ENCODE measurements at regions not wholly inside any gene's neighbourhood (a gene's known extent, or its start where the extent isn't known, plus 50 kb on each side); places are given as distances from the start of the nearest gene placed in this dataset.
"Not testable (repeated sequence)": the region's sequence is repeated elsewhere in the genome, so short reads cannot be mapped to it uniquely, and the experiment has no call there.

DNA sequence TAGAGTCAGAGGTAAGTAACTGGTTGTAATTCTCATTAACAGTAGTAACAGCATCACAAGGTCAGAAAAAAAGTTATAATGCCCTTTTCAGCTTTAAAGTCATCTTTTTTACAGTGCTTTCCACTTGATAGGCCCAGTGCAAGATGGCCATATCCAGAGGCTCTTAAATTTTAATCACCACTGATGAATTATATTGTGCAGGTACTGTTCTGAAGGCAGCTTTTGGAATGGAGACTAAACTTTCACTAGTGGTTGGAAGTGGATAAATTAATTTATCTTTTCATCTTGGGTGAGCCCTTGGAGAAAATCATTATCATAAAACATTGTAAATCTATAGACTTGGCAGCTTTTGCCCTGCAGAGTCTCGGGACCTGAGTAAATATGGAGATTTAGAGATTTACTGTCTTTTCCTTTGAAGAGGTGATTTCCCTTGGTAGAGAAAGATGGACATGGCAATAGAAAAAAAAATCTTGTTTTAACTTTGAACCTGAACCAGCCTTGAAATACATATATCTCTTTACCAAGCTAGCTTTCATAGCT is 969.1 kb upstream of the NOVA1 start:
- no peak for DNase-seq (ENCODE audit: low read depth in 3 of 3)

DNA sequence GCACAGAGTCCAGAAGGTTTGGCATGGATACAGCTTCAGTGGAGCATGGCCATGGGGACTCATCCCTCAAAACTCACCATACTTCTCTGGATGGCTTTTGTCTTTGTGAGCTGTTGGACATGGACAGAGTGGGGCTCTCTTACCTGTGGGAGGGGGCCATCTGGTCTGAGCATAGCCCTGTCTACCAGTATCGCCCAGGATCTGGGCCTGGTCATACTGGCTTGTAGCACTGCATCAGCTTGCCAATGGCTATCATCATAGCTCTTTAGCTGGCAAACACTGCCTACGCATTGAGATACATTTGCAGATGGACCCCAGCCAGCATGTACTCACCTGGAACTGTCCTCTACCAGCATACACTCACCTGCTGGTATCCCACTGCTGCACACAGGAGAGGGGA is 975.2 kb upstream of the NOVA1 start:
- DNase-seq (ENCODE audit: low read depth in 3 of 3) = no peak

DNA sequence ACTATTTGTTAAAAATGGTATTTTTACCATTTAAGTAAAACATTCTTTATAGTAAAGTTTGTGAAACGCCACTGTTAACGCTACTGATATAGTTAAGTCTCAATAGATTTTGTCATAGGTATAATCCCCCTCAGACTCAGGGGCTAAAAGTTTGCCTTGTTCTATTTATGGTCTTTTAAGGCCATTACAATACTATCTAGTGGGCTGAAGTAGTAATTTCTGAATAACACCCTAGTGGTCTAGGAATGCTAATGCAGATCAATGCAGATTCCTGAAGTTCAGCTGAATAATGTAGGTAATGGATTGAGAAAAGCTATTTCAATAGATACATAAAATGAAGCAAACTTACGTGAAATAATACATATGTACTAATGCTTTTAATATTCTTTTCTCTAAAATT is 989.3 kb upstream of the NOVA1 start:
- no peak for DNase-seq (ENCODE audit: low read depth in 3 of 3)

DNA sequence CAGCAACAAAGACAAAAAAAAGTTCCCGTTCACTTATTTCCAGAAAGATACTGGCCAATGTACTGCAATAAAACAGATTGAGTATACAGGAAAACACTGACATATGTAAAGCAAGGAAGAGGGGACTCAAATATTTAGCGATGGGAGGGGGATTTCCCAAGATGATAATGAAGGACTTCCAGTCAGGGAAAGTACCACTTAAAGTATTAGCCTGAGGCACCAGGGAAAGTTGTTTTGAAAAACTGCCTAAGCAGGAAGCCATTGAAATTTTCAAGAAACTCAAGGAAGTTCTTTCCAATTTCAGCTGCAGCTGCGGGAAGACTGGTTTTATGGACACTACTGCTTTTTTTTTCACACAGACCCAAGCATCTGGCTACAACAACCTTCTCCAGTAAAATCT is 1007.4 kb upstream of the NOVA1 start:
- no peak for DNase-seq (ENCODE audit: low read depth in 3 of 3)

DNA sequence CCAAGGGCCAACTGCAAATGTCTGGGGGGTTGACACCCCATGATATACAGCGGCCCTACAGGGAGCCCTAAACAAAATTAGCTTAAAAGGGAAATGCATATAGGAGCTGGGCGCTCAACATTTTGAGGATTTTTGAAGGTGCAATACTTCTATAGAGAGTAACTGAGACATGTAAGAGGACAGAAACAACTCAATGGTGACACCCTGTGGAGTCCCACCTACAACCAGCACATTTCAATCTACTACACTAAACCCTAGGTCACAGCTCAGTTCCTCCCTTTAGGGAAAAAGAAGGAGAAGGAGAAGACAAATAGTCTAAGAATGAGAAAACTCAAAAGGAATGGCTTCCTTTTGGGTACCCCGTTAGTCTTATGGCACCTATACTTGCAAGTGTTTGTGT is 1010.5 kb upstream of the NOVA1 start:
- no peak for DNase-seq (ENCODE audit: low read depth in 3 of 3)

DNA sequence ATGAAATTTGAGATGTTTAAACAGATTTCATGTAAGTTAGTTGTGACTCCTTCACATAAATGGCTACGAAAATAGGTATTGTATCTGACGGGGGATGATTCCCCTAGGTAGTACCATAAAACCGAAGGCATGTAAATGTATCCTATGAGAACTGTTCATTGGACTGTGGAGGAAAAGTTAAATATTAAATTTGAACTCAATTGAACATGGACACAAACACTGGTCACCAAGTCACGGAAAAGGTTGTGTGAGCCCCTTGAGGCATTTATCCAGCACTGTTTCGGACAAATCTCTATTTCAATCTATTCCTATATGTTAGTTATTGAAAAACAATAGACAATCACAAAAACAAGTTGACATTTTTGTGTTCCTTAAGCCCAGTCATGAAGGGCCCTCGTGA is 1014.3 kb upstream of the NOVA1 start:
- no peak for DNase-seq (ENCODE audit: low read depth in 3 of 3)

DNA sequence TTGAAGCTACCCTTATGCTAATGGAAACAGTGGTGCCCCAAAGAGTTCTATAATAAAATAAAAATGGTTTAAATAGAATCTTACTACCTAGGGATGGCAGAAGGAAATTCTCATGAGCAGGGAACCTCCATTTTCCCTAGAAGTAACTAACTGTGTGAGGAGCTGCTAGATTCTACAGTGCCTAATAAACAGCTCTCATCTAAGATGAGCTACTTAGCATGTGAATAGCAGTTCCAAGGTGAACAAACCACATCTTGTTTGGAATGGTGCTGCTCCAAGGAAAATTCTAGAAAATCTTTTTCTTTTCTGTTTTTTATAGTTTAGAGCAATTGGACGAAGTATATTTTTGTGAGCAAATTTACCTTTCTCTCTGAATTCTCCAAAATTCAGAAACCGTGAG is 1015.3 kb upstream of the NOVA1 start:
- no peak for DNase-seq (ENCODE audit: low read depth in 3 of 3)

DNA sequence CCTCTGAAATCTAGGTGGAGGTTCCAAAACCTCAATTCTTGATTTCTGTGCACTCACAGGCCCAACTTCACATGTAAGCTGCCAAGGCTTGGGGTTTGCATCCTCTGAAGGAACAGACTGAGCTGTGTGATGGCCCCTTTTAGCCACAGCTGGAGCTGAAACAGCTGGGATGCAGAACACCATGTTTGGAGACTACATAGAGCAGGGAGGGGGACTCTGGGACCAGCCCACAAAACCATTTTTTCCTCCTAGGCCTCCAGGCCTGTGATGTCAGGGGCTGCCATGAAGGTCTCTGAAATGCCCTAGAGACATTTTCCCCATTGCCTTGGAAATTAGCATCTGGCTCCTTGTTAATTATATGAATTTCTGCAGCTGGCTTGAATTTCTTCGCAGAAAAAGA is 1025.9 kb upstream of the NOVA1 start:
- no peak for DNase-seq (ENCODE audit: low read depth in 3 of 3)

DNA sequence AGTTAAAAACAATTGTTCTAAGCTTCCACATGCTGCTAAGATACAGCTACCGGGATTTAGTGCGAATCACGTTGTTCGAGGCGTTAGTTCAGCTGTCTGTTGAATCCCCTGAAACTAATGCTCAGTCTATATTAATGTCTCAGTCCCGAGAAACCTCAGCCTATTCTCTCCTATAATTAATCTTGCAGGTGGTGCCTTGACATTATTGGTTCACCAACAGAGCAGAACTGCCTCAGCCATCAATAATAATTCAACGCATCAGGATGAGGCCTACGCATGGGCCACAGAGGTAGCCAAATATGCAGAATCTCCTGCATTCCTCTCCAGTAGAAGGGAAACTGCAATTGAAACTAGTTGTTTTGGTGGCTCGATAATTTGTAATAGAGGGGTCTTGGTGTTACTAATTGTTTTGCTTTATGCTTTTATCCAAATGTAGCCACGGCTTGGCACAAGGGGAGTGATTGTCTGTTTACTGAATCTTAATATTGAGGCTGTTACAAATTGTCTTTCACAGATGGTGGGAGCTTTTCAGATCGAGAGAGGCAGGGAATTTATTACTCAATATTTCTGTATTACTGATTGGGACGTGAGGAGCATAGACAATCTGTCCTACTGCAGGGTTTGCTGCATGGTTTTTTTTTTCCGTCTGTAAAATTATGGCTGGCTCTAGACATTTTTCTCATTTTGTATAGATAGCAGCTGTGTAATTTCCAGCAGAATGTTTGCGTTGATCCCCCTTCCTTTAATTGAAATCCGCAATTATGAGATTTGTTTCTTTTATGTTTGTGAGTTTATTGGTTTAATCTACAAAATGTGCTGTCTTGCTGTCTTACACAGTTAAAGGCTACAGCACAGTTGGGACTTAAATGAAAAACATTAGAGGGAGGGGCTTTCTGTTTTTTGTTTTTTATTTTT is 1036.5 kb upstream of the NOVA1 start:
- DNase-seq (ENCODE audit: low read depth in 3 of 3) = no peak

DNA sequence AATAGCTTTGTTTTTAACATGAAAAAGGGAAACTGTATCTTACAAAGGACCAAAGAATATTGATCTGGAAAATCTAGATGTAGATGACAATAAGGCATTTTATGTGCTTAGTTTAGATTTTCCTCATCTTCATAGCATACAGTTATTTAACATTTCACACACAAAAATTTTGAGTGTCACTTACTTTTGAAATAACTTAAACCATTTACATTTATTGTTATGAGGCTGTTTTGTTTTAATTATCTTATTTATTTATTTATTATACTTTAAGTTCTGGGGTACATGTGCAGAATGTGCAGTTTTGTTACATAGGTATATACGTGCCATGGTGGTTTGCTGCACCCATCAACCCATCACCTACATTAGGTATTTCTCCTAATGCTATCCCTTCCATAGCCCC is 1042.9 kb upstream of the NOVA1 start:
- DNase-seq (ENCODE audit: low read depth in 3 of 3) = not testable (repeated sequence)

DNA sequence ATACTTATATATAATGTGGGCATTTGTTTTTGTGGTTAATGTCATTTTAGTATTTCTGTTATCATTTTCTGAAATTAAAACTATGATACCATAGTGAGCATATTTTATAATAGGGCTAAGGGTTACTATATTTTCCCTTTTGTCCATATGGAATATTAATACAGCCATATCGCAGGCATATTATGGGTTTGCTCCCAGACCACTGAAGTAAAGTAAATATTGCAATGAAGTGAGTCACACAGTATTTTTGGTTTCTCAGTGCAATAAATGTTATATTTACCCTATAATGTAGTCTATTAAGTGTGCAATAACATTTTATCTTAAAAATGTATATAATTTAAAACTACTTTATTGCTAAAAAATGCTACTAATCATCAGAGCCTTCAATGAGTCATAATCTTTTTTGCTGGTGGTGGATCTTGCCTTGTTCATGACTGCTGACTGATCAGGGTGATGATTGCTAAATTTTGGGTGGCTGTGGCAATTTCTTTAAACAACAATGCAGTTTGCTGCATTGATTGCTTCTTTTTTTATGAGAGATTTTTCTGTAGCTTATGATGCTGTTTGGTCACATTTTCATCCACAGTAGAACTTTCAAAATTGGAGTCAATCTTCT is 1044.5 kb upstream of the NOVA1 start:
- no peak for DNase-seq (ENCODE audit: low read depth in 3 of 3)

DNA sequence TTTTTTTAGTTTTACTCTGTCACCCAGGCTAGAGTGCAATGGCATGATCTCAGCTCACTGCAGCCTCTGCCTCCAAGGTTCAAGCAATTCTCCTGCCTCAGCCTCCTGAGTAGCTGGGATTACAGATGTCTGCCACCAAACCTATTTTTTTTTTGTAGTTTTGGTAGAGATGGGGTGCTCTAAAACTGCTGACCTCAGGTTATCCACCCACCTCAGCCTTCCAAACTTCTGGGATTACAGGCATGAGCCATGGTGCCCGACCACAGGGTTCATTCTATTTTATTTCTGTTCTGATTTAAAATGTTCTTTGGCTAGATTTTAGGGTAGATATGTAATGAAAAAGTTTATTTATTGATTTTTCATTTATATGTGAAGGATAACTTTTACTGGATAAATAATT is 1062.8 kb upstream of the NOVA1 start:
- no peak for DNase-seq (ENCODE audit: low read depth in 3 of 3)

DNA sequence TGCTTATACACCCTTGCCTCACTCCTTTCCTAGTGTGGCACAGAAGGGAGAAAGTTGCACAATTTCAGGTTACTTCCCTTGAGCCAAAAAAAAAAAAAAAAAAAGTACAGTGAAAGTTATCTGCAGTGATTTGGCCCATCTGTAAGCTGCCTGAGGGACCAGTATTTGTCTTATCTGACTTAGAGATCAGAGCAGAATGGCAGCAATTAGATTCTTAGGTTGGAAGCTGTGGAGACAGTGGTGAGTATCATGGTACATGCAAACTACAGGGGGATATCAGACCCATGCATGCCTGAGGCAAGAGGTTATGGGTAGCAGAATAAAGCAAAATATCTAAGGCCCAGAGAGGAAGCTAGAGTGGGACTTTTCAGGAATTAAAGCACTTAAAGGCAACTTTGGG is 1070.7 kb upstream of the NOVA1 start:
- no peak for DNase-seq (ENCODE audit: low read depth in 3 of 3)

DNA sequence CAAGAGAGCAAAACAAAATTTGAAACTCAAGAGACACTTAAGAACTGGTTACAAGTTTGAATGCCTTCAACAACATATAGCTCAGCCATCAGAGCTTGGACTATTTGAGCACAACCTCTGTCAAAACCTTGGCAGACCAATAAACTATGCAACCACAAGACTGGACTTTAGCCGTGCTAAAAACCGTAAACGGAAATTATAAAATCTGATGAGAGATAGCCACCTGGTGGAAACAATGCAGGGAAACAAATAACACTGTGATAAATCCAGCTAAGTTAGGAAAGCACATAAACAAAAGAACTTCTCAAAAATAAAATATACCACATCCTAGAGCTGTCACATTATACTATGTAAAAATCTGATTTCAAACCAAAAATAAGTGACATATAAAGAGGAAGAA is 1074.2 kb upstream of the NOVA1 start:
- no peak for DNase-seq (ENCODE audit: low read depth in 3 of 3)

DNA sequence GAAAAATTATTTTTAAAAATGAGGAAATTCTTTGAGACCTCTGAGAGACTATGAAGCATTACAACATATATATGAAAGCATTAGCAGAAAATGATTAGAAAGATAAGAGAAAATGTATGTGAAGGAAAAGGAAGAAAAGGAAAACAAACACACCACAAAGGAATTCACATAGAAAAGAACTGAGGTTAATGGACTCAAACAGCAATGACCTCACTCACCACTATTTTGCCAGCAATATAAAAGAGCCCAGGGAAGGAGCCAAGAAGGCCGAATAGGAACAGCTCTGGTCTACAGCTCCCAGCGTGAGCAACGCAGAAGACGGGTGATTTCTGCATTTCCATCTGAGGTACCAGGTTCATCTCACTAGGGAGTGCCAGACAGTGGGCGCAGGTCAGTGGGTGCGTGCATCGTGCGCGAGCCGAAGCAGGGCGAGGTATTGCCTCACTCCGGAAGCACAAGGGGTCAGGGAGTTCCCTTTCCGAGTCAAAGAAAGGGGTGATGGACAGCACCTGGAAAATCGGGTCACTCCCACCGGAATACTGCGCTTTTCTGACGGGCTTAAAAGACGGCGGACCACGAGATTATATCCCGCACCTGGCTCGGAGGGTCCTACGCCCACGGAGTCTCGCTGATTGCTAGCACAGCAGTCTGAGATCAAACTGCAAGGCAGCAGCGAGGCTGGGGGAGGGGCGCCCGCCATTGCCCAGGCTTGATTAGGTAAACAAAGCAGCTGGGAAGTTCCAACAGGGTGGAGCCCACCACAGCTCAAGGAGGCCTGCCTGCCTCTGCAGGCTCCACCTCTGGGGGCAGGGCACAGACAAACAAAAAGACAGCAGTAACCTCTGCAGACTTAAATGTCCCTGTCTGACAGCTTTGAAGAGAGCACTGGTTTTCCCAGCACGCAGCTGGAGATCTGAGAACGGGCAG is 1075.2 kb upstream of the NOVA1 start:
- not testable (repeated sequence) for DNase-seq (ENCODE audit: low read depth in 3 of 3)

DNA sequence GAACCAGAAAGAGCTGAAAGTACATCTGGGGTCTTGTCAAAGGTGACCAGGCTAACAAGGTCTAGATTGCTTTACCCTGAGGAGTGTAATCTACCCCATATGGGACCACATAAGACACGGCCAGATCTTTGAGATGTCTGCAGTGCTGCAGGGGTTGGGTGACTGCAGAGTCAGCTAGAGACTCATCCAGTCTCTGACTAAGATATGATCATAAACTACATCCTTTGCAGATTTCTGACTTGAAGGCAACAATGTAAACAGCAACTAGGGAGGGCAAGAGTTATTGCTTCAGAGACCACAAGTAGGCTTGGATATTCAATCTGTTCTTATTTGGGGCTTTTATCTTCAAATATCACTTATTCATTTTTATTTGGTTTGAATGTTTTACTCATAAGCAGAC is 1080.5 kb upstream of the FOXG1 start:
- no peak for DNase-seq (ENCODE audit: low read depth in 3 of 3)

DNA sequence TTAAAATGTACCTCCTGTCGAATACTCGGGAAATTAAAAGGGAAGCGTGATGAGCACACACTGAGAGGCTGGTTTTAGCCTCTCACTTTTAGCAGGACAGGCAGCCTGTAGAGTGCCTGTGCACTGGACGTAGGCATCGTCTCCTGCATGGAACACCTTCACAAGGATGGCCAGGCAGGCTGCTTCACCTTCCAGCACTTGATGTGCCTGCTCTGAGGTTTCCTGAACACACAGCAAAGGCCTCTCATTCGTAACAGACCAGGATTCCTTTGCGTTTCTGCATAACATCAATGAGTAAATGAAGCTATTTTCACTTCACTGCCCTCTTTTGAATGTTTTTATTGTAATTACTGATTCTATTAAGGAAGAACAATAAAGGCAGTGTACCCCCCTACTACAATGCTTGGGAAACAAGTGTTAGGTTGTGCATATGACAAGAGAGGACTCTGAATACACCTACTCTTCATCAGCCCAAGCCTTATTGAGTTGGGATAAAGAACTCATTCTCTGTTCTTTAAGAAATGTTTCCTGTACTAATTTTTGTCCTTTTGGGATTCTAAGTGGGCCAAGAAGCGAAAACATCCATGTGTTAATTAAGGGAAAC is 1077.6 kb upstream of the FOXG1 start:
- no peak for DNase-seq (ENCODE audit: low read depth in 3 of 3)

DNA sequence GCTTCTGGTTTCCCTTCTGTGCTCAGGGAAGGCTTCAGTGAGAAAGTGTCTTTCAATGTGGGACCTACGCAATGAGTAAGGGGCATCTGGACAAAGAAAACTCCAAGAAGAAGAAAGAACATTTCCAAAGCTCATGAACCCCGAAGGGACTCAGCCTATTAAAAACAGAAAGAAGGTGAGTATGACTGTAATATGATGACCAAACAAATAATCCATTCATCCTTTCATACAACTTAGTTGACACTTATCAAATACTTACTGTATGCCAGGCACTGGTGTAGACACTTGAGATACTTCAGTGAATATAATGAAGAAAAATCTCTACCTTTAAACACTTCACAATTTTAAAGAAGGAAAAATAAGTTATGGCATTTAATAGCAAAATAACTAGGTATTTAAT is 1054.2 kb upstream of the FOXG1 start:
- DNase-seq (ENCODE audit: low read depth in 3 of 3) = no peak

DNA sequence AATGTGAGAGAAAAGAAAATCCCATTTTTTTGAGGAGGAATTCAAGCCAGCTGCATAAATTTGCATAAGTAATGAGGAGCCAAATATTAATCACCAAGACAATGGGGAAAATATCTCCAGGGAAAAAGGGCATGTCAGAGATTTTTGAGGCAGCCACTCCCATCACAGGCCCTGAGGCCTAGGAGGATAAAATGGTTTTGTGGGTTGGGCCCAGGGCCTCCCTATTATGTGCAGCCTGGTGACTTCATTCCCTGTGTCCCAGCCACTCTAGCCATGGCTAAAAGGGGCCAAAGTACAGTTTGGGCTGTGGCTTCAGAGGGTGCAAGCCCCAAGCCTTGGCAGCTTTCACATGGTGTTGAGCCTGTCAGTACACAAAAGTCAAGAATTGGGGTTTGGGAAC is 1051.0 kb upstream of the FOXG1 start:
- DNase-seq (ENCODE audit: low read depth in 3 of 3) = no peak

DNA sequence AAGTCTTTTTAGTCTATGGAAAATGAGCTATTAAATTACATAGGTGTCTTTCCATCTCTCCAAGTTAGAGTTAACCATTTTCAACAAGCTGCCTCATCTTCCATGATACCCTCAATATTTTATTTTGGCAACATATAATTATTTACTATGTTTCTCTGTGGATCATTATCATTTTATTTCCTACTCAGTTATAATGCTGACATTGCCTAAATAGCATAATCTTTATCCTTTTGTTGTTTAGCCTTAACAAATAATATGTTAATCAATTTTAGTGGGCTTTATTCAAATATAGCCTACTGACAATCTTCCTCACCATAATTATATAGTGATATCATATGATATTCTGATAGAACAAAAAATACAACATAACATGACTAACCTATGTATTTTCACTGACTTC is 1044.8 kb upstream of the FOXG1 start:
- no peak for DNase-seq (ENCODE audit: low read depth in 3 of 3)

DNA sequence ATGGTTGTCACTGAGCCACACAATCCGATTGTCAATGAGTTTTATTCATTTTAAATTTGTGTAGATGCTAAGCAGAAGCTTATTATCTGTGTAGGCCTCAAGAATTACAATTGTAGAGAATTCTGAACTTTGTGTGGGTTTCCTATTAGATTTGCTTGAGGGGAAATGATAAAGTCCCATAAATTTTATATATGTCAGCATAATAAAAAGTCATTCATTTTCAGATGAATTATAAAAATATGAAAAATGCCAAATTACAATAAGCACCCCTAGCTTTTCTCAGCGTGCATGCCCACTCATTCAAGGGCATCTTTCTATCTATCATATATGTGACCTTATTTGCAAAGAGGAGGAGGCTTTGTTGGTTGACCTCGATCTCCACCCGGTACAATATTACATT is 1041.1 kb upstream of the FOXG1 start:
- no peak for DNase-seq (ENCODE audit: low read depth in 3 of 3)

Data from stimulated activated CD4-positive, alpha-beta T cell treated with anti-CD3 and anti-CD28 coated beads, TNF-alpha, amount 100 ng/mL, for 24 hours (primary cell).